IMR-90 (cell line): ENCODE measurements at regions not wholly inside any gene's neighbourhood (a gene's known extent, or its start where the extent isn't known, plus 50 kb on each side); places are given as distances from the start of the nearest gene placed in this dataset.

ENCODE experiments used
- ATAC-seq: fragments of 200-7000 bp; cut with Tn5 transposase; 2 replicates; pipeline ENCODE4 v1.9.1; 2020; ENCODE audit warnings: low read depth, mild to moderate bottlenecking, moderate library complexity
- BruUV-seq: library from RNA; stranded (reverse); fragments of 400-500 nt; replicated peaks from 2 replicates; lab custom pipeline; 2021; lab: Mats Ljungman, UMichigan
- CTCF ChIA-PET: fragments of 300-600 bp; formaldehyde crosslinking; extraction: SDS; loops from one replicate; lab custom pipeline; 2021; ENCODE audit warnings: antibody characterized with exemption; lab: Yijun Ruan, JAX
- POLR2A ChIA-PET: fragments of 300-600 bp; sonication (Branson Sonifier 250); formaldehyde crosslinking; loops from one replicate; lab custom pipeline; 2022; ENCODE audit warnings: antibody characterized with exemption; ENCODE audit not compliant: unreplicated experiment; lab: Charles Lee
- DNase-seq: peaks from one replicate; pipeline ENCODE4 v3.0.0; 2013
- H2AFZ ChIP-seq: replicated peaks from 2 replicates; pipeline ENCODE3; 2013; ENCODE audit warnings: low read length, mild to moderate bottlenecking; ENCODE audit not compliant: poor library complexity
- H2AK5ac ChIP-seq: 2 replicates; pipeline ENCODE4 v1.6.1; 2013; ENCODE audit warnings: low read depth, low read length, inconsistent platforms
- H2AK9ac ChIP-seq: replicated peaks from 2 replicates; pipeline ENCODE3; 2013; ENCODE audit warnings: mild to moderate bottlenecking, low read depth, low read length, moderate library complexity; ENCODE audit not compliant: poor library complexity
- H2BK120ac ChIP-seq: 2 replicates; pipeline ENCODE4 v1.6.1; 2013; ENCODE audit warnings: low read depth, low read length, inconsistent platforms
- H2BK15ac ChIP-seq: 3 replicates; pipeline ENCODE4 v1.6.1; 2013; ENCODE audit warnings: low read depth, low read length, inconsistent platforms
- H2BK20ac ChIP-seq: 2 replicates; pipeline ENCODE4 v1.6.1; 2013; ENCODE audit warnings: low read depth, mild to moderate bottlenecking, inconsistent platforms, low read length, moderate library complexity
- H2BK5ac ChIP-seq: 2 replicates; pipeline ENCODE4 v1.6.1; 2013; ENCODE audit warnings: mild to moderate bottlenecking, low read depth, low read length, inconsistent platforms; ENCODE audit not compliant: poor library complexity, severe bottlenecking
- H3K14ac ChIP-seq: replicated peaks from 2 replicates; pipeline ENCODE4 v1.6.1; 2013; ENCODE audit warnings: low read depth, low read length, inconsistent platforms
- H3K18ac ChIP-seq: 2 replicates; pipeline ENCODE4 v1.6.1; 2013; ENCODE audit warnings: low read depth, low read length, control low read depth
- H3K23ac ChIP-seq: 2 replicates; pipeline ENCODE4 v1.6.1; 2013; ENCODE audit warnings: low read depth, low read length, inconsistent platforms
- H3K27ac ChIP-seq: 2 replicates; pipeline ENCODE4 v1.5.1; 2013; ENCODE audit warnings: mild to moderate bottlenecking, control low read depth, low read length; ENCODE audit not compliant: insufficient read depth
- H3K27me3 ChIP-seq: 2 replicates; pipeline ENCODE4 v1.6.1; 2013; ENCODE audit warnings: low read length; ENCODE audit not compliant: control insufficient read depth, insufficient read depth
- H3K36me3 ChIP-seq: 2 replicates; pipeline ENCODE4 v1.6.1; 2013; ENCODE audit warnings: low read length, mixed read lengths; ENCODE audit not compliant: control insufficient read depth, insufficient read depth
- H3K4ac ChIP-seq: 2 replicates; pipeline ENCODE4 v1.6.1; 2013; ENCODE audit warnings: low read depth, low read length, inconsistent platforms
- H3K4me1 ChIP-seq: 2 replicates; pipeline ENCODE4 v1.6.1; 2013; ENCODE audit warnings: low read length, mixed read lengths; ENCODE audit not compliant: control insufficient read depth, insufficient read depth
- H3K4me2 ChIP-seq: 2 replicates; pipeline ENCODE4 v1.6.1; 2013; ENCODE audit warnings: low read depth, mild to moderate bottlenecking, control low read depth, low read length, moderate library complexity
- H3K4me3 ChIP-seq: 2 replicates; pipeline ENCODE4 v1.5.1; 2013; ENCODE audit warnings: low read depth, mild to moderate bottlenecking, control low read depth, low read length, moderate library complexity; ENCODE audit not compliant: insufficient read depth
- H3K56ac ChIP-seq: 2 replicates; pipeline ENCODE4 v1.6.1; 2013; ENCODE audit warnings: low read length, inconsistent platforms; ENCODE audit not compliant: insufficient read depth; ENCODE audit errors: extremely low read depth
- H3K79me1 ChIP-seq, 2 experiments: 2 replicates each; pipeline ENCODE4 v1.6.1; 2013; ENCODE audit warnings: low read length in 2 of 2, inconsistent platforms in 1 of 2, low read depth in 1 of 2
- H3K9ac ChIP-seq: 2 replicates; pipeline ENCODE4 v1.6.1; 2013; ENCODE audit warnings: low read depth, low read length, control low read depth
- H3K9me1 ChIP-seq: 2 replicates; pipeline ENCODE4 v1.6.1; 2013; ENCODE audit warnings: low read length, inconsistent platforms; ENCODE audit not compliant: insufficient read depth
- H3K9me3 ChIP-seq: 2 replicates; pipeline ENCODE4 v1.6.1; 2013; ENCODE audit warnings: low read length; ENCODE audit not compliant: control insufficient read depth, insufficient read depth
- H4K20me1 ChIP-seq: 2 replicates; pipeline ENCODE4 v1.6.1; 2013; ENCODE audit warnings: low read length, inconsistent platforms; ENCODE audit not compliant: insufficient read depth
- H4K5ac ChIP-seq: 2 replicates; pipeline ENCODE4 v1.6.1; 2013; ENCODE audit warnings: mild to moderate bottlenecking, low read depth, low read length, control low read depth
- H4K8ac ChIP-seq, 2 experiments: 2 replicates each; pipeline ENCODE4 v1.6.1; 2013; ENCODE audit warnings: low read depth in 2 of 2, low read length in 2 of 2, control low read depth in 1 of 2, inconsistent platforms in 1 of 2
- H4K91ac ChIP-seq: 2 replicates; pipeline ENCODE4 v1.6.1; 2013; ENCODE audit warnings: low read depth, low read length, inconsistent platforms; ENCODE audit not compliant: insufficient read depth
- BHLHE40 ChIP-seq: fragments of 150-350 bp; IDR thresholded peaks from 2 replicates; pipeline ENCODE4 v1.6.1; 2016; ENCODE audit warnings: mild to moderate bottlenecking, low read depth, low read length
- CEBPB ChIP-seq: IDR thresholded peaks from 2 replicates; pipeline ENCODE4 v1.6.1; 2012; ENCODE audit warnings: low read depth, low read length, improper control_type of control experiment
- CHD1 ChIP-seq: IDR thresholded peaks from 2 replicates; pipeline ENCODE4 v1.6.1; 2012; ENCODE audit warnings: low read depth, low read length, improper control_type of control experiment
- CTCF ChIP-seq: conservative IDR thresholded peaks from 2 replicates; pipeline ENCODE4 v1.5.1; 2012; ENCODE audit warnings: mild to moderate bottlenecking, low read depth, low read length, improper control_type of control experiment
- FOS ChIP-seq: fragments of 150-350 bp; IDR thresholded peaks from 2 replicates; pipeline ENCODE4 v1.6.1; 2016; ENCODE audit warnings: low read depth, low read length
- MAFK ChIP-seq: IDR thresholded peaks from 2 replicates; pipeline ENCODE4 v1.6.1; 2012; ENCODE audit warnings: low read depth, low read length, improper control_type of control experiment
- MAZ ChIP-seq: IDR thresholded peaks from 2 replicates; pipeline ENCODE4 v1.6.1; 2012; ENCODE audit warnings: low read depth, mild to moderate bottlenecking, low read length, improper control_type of control experiment, moderate library complexity, borderline replicate concordance
- MXI1 ChIP-seq: IDR thresholded peaks from 2 replicates; pipeline ENCODE4 v1.6.1; 2012; ENCODE audit warnings: low read depth, mild to moderate bottlenecking, low read length, moderate library complexity, borderline replicate concordance
- NFE2L2 ChIP-seq: fragments of 150-350 bp; IDR thresholded peaks from 2 replicates; pipeline ENCODE4 v1.6.1; 2016; ENCODE audit warnings: low read depth, mild to moderate bottlenecking, low read length
- POLR2A ChIP-seq: IDR thresholded peaks from 2 replicates; pipeline ENCODE4 v1.6.1; 2012; ENCODE audit warnings: mild to moderate bottlenecking, low read depth, low read length
- RAD21 ChIP-seq: IDR thresholded peaks from 2 replicates; pipeline ENCODE4 v1.6.1; 2012; ENCODE audit warnings: low read length, improper control_type of control experiment
- RCOR1 ChIP-seq: IDR thresholded peaks from 2 replicates; pipeline ENCODE4 v1.6.1; 2012; ENCODE audit warnings: mild to moderate bottlenecking, low read length, improper control_type of control experiment; ENCODE audit not compliant: insufficient replicate concordance
- RFX5 ChIP-seq: IDR thresholded peaks from 2 replicates; pipeline ENCODE4 v1.8.0; 2012; ENCODE audit warnings: low read depth, mild to moderate bottlenecking, low read length, moderate library complexity
- SMC3 ChIP-seq: fragments of 150-350 bp; IDR thresholded peaks from 2 replicates; pipeline ENCODE4 v1.6.1; 2016; ENCODE audit warnings: low read depth, mild to moderate bottlenecking, antibody characterized with exemption, low read length, moderate library complexity
- WGBS, 2 experiments: methylation state at CpG; one replicate each; pipeline versions ENCODE4 v1.1.5 to v1.1.7; 2013; ENCODE audit warnings: missing lambda C conversion rate in 2 of 2; ENCODE audit not compliant: insufficient read length in 1 of 2; ENCODE audit errors: extremely low coverage in 2 of 2; 5-methylcytosine and 5-hydroxymethylcytosine counted together
- dilution Hi-C: fragments of 300-500 bp; cut with HindIII; formaldehyde crosslinking; loops from one replicate; pipeline ENCODE4 v1.14.3; 2018; ENCODE audit warnings: low sequenced_read_pairs; ENCODE audit not compliant: unreplicated experiment
- in situ Hi-C: fragments of 300-500 bp; cut with MboI; formaldehyde crosslinking; loops from 3 replicates; pipeline ENCODE4 v1.14.3; 2019; ENCODE audit warnings: low sequenced_read_pairs, inconsistent platforms, mixed read lengths
- intact Hi-C: fragments of 100-400 bp; cut with micrococcal nuclease; formaldehyde crosslinking; loops from 2 replicates; pipeline ENCODE4 v1.10.0; 2022
- TF ChIP-seq, protein P1 (sequence below): fragments of 150-350 bp; IDR thresholded peaks from 2 replicates; pipeline ENCODE4 v1.6.1; 2017; ENCODE audit warnings: mild to moderate bottlenecking, antibody characterized with exemption, low read length, low read depth
- TF ChIP-seq, protein P2 (sequence below): fragments of 150-350 bp; IDR thresholded peaks from 2 replicates; pipeline ENCODE4 v1.6.1; 2016; ENCODE audit warnings: low read depth, mild to moderate bottlenecking, low read length, moderate library complexity, borderline replicate concordance

DNA sequence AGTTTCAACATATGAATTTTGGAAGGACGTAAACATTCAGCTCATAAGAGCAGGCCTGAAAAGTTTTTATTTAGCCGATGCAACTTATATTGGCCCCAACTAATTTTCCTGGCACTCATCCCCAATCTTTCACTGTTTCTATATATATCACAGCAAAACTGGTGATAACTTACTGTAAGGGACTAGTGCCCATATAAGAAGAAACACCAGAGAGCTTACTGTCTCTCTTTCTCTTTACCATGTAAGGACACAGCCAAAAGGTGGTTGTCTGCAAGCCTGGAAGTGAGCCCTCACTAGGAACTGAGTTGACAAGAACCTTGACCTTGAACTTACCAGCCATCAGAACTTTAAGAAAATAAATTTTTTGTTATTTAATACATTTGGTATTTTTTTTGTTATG, 807.4 kb upstream of the CITED2 start:
- no peaks in the 10 kb centered on the region for H3K36me3 ChIP-seq
- H3K4me1 ChIP-seq = peaks cover 5% of the 10 kb centered on the region
- H2BK5ac ChIP-seq = no peak overlapping the region
- BruUV-seq = no TSS peak
- no peak for DNase-seq
- H4K8ac ChIP-seq = peak overlapping the region in 1 of 2 experiments; percentile 47; a peak in 1 of 4 replicates
- no peak overlapping the region for H2AK5ac ChIP-seq
- no peaks in the 10 kb centered on the region for H3K9me3 ChIP-seq
- peak overlapping the region; percentile 83; the same call in 1 of the 2 replicates for H3K18ac ChIP-seq
- no peak overlapping the region for H3K27ac ChIP-seq
- H3K27me3 ChIP-seq = no peaks in the 10 kb centered on the region
- intact Hi-C loops = no loop called here
- H2BK15ac ChIP-seq = no peak overlapping the region; the same call in 2 of the 3 replicates
- in situ Hi-C loops = no loop called here
- no peak overlapping the region for H2AK9ac ChIP-seq
- H3K4ac ChIP-seq = no peak overlapping the region
- no peak overlapping the region; the same call in 1 of the 2 replicates for H3K14ac ChIP-seq
- no peak overlapping the region for H3K9ac ChIP-seq
- H3K9me1 ChIP-seq = no peaks in the 10 kb centered on the region
- no peak overlapping the region for H3K23ac ChIP-seq
- no peaks in the 10 kb centered on the region for H4K20me1 ChIP-seq
- no peak for ATAC-seq
- no peak overlapping the region for H3K4me2 ChIP-seq
- WGBS, 2 experiments = no CpG with 5 or more reads among the region's 2 CpGs
- ChIA-PET POLR2A (no interaction called here), CTCF (no interaction called here)
- H2AFZ ChIP-seq = no peak overlapping the region
- H2BK120ac ChIP-seq = no peak overlapping the region
- TF ChIP-seq RCOR1 = no peak
- TF ChIP-seq POLR2A = no peak
- TF ChIP-seq MAZ = no peak
- TF ChIP-seq, protein P1, sequence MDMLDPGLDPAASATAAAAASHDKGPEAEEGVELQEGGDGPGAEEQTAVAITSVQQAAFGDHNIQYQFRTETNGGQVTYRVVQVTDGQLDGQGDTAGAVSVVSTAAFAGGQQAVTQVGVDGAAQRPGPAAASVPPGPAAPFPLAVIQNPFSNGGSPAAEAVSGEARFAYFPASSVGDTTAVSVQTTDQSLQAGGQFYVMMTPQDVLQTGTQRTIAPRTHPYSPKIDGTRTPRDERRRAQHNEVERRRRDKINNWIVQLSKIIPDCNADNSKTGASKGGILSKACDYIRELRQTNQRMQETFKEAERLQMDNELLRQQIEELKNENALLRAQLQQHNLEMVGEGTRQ = no peak
- no peak for TF ChIP-seq RAD21
- TF ChIP-seq SMC3 = no peak
- TF ChIP-seq, protein P2, sequence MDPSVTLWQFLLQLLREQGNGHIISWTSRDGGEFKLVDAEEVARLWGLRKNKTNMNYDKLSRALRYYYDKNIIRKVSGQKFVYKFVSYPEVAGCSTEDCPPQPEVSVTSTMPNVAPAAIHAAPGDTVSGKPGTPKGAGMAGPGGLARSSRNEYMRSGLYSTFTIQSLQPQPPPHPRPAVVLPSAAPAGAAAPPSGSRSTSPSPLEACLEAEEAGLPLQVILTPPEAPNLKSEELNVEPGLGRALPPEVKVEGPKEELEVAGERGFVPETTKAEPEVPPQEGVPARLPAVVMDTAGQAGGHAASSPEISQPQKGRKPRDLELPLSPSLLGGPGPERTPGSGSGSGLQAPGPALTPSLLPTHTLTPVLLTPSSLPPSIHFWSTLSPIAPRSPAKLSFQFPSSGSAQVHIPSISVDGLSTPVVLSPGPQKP = no peak
- TF ChIP-seq FOS = no peak
- no peak for TF ChIP-seq CTCF
- no peak for TF ChIP-seq NFE2L2
- TF ChIP-seq CEBPB = no peak
- no peak for TF ChIP-seq MAFK
- no peak for TF ChIP-seq BHLHE40
- TF ChIP-seq MXI1 = no peak
- no peak for TF ChIP-seq CHD1
- TF ChIP-seq RFX5 = no peak
- peak overlapping the region; percentile 38; the same call in 1 of the 2 replicates for H4K91ac ChIP-seq
- H3K56ac ChIP-seq = no peak overlapping the region
- dilution Hi-C loops = no loop called here
- H2BK20ac ChIP-seq = no peak overlapping the region; the same call in 1 of the 2 replicates
- H3K79me1 ChIP-seq = no peaks in the 10 kb centered on the region
- H4K5ac ChIP-seq = peak overlapping the region; percentile 90; the same call in 1 of the 2 replicates
- no peak overlapping the region for H3K4me3 ChIP-seq
